Right renal cortex interstitium (tissue), 3 donors: ENCODE measurements at regions not wholly inside any gene's neighbourhood (a gene's known extent, or its start where the extent isn't known, plus 50 kb on each side); places are given as distances from the start of the nearest gene placed in this dataset.

ENCODE experiments used
- DNase-seq, 3 donors: peaks; one replicate each; pipeline ENCODE4 v3.0.0-alpha.2; 2013; ENCODE audit warnings: low read depth in 3 of 3, low spot score in 2 of 3

DNA sequence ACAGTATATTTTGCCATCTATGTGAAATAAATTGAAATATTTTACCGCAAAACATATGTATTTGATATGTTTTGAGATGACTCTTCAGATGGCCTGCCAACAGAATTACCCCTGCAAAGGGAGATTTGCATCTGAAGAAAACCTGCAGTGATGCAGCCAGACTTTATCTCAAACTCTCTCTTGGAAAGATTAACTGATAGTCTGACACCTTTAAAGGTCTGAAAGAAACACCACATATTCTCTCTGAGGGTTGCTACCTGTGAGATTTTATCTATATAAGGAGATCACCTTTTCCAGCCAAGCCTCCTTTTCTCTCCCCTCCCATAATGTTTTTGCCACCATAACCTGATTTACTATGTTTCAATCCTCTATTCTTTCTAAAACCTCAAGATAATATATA, 1106.3 kb upstream of the IGFBP7 start:
- DNase-seq: no peak

DNA sequence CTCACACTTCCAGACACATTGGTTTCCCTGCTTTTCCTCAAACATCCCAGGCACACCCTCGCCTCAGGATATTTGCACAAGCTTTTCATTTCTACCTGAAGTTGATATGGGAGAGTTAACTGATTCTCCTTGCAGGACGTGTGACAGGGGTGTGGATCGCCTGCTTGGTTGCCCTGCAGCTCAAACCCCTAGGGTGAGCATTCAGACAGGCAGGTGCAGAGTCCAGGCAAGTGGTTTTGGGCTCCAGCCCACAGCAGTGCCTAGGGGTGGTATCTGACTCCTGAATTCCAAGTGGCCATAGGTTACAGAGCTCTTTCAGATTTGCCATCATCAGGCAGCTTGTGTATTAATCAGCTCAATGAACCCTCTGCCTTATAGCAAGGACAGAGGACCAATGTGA, 1104.2 kb upstream of the IGFBP7 start:
- DNase-seq: no peak

DNA sequence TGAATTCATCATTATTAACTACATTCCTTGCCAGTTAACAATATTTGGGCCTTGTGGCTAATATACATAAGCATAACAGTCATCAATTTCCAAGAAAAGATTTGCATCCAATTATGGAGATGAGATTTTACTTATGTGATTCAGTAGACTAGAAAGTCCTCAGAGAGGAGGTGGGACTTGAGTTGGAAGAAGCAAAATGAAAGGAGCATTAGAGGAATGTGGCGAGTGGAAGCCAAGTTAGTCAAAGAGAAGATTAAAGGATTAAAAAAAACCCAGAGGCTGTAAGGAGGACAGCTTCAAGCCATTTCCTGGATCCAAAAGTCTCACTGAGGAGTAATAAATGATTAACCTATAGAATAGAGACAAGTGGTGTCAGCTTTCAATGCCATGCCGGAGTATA, 1099.4 kb upstream of the IGFBP7 start:
- DNase-seq: no peak

DNA sequence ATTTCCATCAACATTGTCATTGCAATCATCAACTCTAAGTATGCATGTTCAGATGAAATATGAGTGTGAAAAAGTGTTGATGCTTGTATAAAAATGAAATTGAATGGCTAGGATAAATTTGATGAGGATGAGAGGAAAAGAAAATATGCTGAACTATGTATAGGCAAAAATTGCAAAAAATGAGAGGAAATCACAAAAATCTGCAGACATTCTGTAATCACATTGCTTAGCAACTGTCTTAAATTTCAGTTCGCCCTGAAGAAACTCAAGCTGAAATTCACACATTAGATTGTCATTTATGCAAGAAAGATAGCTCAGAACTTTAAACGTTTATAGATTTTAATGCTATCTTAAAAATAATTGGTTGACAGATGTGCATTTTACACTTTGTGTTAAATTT, 1098.8 kb upstream of the IGFBP7 start:
- DNase-seq: no peak

DNA sequence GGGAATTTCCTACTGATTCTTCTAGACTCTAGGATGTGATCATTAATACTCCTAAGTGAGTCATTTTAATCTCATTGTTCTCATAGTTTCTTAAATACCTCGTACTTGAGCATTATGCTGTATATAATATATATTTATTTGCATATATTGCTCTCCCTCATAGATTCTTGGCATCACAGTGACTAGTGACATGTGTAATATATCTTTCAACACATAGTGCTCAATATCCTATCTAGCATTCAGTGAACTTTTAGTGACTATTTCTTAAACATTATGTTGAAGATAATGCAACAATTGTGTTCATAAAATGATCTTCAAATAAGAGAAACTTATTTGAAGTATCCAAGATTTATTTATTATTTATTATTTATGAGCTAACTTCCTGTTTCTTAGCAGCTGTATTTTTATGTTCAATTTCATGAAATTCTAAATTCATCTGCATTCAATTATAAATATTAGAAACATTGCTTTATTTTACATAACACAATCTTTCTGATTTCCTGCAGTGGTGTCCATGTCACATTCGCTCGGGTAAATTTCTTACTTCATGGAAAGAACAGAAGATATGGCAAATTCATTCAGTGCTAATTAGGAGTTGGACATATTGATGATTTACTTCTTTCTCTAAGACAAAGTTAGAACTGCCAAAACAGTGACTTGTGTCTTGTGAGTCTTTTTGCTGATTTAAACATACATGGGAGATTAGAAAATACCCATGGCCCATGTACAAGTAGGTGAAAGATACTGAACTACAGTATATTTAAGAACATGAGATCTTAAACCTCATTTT, 1095.5 kb upstream of the IGFBP7 start:
- DNase-seq: no peak

DNA sequence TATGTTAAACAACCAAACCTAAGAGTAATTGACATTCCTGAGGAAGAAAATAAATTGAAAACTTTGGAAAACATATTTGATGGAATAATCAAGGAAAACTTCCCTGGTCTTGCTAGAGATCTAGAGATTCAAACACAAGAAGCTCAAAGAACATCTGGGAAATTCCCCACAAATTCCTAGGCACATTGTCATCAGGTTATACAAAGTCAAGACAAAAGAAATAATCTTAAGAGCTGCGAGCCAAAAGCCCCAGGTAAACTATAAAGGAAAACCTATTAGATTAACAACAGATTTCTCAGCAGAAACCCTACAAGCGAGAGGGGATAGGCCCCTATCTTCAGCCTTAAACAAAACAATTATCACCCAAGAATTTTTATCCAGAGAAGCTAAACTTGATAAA, 1082.0 kb upstream of the IGFBP7 start:
- no peak for DNase-seq

DNA sequence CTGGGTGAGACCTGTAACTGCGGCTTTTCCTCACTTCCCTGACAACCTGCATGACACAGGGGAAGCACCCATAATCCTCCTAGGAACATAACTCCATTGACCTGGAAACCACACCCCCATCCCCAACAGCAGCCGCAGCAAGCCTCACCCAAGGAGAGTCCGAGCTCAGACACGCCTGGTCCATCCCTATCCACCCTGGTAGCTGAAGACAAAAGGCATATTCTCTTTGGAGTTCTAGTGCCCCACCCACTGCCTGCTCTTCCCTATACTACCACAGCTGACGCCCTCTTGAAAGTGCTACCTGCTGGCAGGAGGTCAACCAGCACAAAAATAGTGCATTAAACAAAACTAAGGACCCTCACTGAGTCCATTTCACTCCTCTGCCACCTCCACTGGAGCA, 1080.9 kb upstream of the IGFBP7 start:
- no peak for DNase-seq

DNA sequence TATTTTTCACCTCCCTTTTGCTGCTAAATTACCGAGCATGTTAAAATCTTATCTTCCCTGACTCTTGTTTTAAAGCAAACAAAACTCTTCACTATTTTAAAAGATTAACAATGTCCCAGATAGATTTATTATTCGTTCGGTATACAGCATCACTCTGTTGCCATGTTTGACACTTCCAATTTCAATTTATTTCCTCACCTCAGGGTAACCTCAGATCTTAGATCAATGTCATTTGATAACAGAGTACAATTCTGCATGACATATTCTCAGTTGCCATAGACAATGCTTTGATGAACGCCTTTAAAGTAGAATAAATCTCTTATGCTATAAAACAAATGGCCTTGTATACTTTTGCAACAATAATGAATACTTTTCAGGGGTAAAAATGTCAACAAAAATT, 1078.1 kb upstream of the IGFBP7 start:
- DNase-seq: no peak

DNA sequence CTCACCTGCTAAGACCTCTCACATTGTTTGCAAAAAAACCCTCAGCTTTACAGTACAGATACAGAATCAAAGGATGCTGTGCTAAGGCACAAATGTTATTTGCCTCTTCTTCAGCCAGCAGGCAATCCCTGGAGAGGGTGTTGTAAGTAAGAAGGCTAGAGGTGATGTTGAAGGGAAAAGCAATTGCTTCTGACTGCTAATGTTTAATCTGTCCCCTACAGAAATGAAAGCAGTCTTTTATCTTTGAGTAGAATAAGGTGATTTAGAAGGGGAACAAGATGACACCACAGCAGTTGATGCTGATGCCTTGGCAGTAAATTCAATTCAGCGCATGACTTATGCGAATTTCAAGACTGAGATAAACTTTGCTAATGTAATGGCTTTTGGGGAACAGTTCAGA, 1064.8 kb upstream of the IGFBP7 start:
- no peak for DNase-seq

DNA sequence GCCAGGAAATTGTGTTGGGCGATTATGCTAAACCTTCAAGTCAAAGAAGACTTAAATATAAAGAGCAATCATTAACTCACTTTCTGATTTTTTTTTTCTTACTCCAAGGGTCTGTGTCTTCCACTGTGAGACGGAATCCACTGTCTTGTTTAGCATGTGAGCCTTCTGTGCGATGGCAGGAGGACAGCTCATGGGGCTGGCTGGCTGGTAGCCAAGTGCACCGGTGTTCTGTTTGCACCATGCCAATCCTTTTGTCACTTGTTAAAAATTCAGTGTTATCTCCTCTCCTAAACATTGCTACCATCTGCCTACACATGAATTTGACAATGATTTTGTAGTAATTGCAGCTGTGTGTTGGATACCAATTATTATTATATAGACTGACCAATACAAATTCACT, 1056.3 kb upstream of the IGFBP7 start:
- DNase-seq: no peak

DNA sequence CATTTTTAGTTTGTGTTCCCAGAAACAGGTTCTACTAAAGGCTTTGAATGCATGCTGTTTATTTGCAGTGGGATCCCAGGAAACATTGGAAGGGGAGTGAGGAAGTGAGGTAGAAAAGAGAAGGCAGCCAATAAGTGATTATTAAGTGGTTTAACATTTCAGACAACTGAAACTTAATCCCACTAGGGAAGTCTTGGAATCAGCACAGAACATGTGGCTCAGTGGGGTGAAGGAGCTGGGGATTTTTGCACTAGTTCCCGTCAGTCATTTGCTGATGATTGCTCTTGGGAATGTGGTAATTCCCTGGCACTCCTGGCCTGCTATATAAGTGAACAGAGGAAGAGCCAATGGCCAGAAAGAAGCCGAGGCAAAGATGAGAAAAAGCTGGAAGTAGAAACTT, 1053.0 kb upstream of the IGFBP7 start:
- DNase-seq: no peak

DNA sequence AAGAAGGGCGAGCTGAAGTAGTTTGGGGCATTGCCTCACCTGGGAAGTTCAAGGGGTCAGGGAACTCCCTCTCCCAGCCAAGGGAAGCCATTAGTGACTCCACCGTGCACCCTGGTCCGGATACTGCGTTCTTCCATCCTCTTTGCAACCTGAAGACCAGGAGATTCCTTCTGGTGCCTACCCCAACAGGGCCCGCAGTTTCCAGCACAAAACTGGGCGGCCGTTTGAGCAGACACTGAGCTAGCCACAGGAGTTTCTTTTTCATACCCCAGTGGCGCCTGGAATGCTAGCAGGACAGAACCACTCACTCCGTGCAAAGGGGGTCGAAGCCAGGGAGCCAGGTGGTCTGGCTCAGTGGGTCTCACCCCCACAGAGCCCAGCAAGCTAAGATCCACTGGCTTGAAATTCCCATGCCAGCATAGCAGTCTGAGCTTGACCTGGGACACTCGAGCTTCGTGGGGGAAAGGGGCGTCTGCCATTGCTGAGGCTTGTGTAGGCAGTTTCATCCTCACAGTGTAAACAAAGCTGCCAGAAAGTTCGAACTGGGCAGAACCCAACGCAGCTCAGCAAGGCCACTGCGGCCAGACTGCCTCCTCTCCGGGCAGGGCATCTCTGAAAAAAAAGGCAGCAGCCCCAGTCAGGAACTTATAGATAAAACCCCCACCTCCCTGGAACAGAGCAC, 1039.4 kb upstream of the IGFBP7 start:
- DNase-seq: no peak

DNA sequence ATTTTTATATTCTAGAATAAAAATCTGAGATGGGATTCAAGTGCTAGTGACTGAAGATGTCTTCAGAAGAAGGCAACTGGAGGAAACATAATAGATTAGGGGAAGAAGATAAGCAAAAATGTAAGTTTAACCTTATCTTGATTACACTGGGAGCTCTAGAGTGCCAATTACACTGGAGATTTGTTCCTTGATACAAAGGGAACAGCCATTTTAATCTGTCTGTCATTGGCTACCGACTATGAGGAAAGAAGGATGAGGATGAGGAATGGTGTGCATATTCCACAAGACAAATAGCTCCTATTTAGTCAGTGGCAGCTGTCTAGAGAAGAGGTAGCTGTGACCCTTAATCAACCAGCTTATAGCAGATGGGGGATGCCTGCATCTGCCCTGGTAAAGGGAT, 1034.5 kb upstream of the IGFBP7 start:
- DNase-seq: no peak

DNA sequence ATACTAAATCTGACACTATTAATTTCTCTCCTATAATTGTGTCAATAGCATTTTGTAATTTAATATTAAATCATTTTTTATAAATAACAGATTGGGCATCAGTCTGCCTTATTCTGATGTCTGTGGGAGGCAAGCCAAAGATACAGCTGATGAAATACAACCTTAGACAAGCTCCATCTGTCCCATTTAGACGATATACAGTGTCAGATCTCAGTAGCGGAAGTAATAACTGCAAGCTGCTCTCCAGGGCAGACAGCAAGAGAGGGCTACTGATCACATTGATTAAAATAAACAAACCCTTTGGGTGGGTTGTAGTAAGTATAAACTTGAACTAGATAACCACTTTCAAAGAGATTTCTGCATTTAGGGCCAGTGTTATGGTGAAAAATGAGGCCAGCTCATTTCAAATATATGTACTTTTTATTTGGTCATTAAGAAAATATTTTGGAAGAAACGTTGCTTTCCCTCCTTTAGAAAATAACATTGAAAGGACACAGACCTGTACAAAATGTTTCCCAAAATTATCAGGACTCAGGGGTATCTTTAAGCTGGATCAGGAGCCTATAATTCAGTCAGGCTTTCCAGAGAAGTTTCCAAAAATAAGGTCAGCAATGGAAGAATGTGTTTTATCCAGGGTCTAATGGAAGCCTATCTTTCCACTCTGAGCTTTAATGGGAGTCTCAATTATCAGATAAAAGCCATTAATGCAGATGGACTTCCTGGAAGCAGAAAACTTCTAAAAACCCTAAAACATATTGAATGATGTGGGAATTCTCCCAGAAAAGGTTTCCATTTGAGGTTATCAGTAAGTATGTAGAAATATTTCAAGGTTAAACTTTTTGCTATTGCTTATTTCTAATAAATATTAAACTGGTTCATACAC, 1028.8 kb upstream of the IGFBP7 start:
- DNase-seq: no peak

DNA sequence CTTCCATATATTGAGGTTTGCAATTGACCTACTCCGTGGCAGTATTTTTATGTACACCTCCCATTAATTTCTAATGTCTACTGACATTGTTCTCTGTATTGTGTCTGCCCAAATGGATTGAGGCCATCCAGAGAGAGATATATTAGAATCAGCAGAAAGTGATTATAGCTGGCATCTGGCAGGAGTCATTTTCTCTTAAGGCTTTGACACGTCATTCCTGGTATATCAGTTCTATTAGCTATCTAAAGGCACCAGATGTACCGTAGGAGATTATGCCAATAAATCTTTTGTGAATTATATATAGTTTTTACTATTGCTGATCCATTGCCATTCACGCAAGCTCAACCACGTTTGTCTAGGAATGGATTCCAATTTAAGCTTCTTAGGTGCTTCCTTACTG, 1026.4 kb upstream of the IGFBP7 start:
- DNase-seq: no peak

DNA sequence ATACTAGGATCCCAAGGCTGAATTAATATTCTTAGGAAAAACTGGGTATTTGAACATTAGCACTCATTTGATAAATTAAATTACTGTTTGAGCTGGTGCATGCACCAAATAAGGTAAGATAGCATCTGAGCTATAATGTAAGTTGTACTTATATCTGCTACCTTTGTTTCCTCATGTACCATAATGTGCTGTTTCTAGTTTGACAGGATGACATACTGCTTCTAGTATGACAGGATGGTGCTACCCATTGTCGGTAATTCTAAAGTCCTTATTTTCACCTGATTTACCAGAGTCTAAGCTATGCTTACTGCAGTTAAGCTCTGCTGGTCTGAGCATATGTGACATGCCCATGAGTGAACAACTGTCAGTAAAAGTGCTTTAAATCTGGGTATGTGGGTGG, 1017.5 kb upstream of the IGFBP7 start:
- DNase-seq: no peak

DNA sequence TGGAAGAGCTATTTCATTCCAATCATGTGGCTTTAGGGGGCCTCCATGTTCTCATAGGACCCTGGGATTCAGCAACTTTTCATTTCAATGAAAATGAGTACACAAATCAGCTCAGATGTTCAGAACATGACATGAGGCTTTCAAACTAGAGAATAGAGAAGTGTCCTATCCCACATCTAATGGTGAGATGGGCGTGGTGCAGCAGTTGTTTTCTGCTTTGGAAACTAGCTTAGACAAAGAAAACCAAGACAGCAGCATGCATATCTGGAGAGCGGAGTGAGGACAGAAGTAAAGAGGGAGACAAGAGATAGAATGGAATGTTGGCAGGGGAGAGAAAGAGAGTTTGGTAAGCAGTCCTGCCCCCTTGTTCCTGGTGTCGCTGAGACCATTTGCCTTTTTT, 1009.1 kb upstream of the IGFBP7 start:
- no peak for DNase-seq

DNA sequence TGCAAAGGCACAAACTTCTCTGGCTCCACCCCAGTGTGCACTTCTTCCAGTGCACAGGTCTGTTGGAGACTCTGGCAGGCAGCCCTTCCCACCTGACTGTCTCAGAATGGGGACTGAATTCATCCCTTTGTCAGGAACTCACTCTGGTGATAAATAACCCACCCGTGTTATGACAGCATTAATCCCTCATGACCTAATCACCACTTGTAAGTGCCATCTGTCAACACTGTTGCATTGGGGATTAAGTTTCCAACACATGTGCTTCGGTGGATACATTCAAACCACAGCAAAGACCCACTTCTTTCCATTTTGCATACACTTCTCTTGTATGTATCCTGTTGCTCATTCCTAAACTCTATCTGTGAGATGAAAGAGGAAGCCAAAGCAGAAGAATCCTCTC, 1002.9 kb upstream of the IGFBP7 start:
- no peak for DNase-seq

DNA sequence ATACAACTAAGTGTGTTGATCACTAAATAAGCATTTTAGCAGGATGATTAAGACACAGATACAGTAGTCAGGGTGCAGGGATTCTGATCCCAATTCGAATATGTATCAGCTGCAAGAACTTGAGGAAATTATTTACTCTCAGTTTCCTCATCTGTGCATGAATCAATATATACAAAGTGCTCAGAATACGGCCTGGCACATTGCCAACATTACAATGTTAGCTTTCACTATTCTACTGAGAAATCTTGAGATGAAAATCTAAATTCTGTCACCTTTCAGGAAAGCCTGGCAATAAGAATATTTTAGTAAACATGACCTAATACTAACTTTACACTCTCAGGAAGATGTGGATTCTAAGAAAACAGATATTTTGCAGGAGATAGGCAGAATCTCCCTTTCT, 1001.6 kb upstream of the IGFBP7 start:
- no peak for DNase-seq

DNA sequence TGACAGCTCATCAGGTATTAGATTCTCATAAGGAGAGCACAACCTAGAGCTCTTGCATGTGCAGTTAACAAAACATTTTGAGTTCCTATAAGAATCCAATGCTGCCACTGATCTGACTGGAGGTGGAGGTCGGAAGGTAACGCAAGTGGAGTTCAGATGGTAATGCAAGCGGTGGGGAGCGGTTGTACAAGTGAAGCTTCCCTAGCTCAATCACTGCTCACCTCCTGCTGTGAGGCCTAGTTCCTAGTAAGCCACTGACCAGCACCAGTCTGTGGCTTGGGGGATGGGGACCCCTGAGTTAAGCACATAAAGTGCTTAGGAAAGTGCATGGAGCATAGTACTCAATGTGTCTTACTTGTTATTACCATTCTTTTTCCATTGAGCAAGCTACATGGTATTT, 983.2 kb upstream of the IGFBP7 start:
- no peak for DNase-seq

DNA sequence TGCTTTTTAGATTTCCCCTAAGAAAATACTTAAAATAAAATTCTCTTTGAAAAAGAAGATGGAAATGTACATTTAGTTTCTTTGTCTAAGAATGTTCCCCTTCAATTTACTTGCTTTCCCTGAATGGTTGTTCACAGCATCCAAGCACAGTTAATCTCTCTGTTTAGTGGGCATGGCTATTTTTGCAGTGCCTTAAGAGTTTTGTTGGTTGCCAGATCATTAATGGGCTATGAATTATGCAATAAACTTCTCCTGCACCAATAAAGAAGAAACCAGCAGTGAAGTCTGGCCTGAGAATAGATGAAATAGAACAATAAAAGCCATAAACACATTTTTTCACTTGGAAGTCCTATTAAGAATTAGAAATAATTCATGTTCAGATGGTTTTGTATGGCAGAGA, 980.4 kb upstream of the IGFBP7 start:
- DNase-seq: no peak

DNA sequence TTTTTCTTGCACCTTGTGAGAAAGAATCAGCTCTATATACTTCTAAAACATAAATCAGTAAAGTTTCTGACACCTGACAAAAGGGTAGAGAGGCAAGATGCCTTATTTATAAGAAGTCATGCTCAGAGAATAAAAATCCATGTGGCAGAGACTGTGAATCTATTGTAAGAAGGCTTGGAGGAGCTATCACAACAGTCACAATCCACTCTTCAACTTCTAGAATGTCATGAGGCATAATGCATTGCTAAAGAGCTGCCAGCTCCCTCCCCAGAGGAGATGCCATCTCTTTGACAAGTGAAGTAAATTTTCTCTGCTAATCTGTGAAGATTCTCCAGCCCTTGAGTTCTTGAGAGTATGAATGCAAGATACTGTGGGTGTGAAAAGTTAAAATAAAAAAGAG, 971.2 kb upstream of the IGFBP7 start:
- DNase-seq: no peak
